GM12873 (cell line): ENCODE measurements at regions not wholly inside any gene's neighbourhood (a gene's known extent, or its start where the extent isn't known, plus 50 kb on each side); places are given as distances from the start of the nearest gene placed in this dataset.

Experiments
- TF ChIP-seq, protein P1 (sequence below): IDR thresholded peaks from 2 replicates; pipeline ENCODE4 v1.5.1; 2012; ENCODE audit warnings: low read depth, mild to moderate bottlenecking, moderate library complexity, low read length, control low read depth; ENCODE audit not compliant: insufficient read depth; ENCODE audit errors: missing control alignments

DNA sequence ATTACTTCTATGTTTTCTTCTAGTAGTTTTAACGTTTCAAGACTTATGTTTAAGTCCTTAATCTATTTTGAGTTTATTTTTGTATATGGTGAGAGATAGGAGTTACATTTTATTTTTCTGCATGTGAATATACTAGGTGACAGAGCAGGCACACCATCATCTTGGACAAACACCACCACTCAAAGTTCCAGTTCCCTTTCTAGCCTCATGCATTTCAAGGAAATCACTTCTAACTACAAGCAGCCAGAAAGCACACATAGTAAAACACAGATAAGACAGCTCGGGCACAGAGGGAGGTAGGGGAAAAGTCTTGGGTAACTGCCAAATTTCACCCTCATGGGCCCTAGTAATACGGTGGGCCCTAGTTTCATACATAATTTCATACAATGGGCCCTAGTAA, 609.4 kb upstream of the HS3ST5 start:
- TF ChIP-seq, protein P1, sequence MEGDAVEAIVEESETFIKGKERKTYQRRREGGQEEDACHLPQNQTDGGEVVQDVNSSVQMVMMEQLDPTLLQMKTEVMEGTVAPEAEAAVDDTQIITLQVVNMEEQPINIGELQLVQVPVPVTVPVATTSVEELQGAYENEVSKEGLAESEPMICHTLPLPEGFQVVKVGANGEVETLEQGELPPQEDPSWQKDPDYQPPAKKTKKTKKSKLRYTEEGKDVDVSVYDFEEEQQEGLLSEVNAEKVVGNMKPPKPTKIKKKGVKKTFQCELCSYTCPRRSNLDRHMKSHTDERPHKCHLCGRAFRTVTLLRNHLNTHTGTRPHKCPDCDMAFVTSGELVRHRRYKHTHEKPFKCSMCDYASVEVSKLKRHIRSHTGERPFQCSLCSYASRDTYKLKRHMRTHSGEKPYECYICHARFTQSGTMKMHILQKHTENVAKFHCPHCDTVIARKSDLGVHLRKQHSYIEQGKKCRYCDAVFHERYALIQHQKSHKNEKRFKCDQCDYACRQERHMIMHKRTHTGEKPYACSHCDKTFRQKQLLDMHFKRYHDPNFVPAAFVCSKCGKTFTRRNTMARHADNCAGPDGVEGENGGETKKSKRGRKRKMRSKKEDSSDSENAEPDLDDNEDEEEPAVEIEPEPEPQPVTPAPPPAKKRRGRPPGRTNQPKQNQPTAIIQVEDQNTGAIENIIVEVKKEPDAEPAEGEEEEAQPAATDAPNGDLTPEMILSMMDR: no peak

DNA sequence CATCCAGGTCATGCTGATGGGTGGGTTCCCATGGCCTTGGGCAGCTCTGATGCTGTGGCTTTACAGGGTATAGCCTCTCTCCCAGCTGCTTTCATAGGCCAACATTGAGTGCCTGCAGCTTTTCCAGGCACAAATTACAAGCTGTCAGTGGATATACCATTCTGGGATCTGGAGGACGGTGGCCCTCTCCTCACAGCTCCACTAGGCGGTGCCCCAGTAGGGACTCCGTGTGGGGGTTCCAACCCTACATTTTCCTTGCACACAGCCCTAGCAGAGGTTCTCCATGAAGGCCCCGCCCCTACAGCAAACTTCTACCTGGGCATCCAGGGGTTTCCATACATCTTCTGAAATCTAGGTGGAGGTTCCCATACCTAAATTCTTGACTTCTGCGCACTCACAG, 602.6 kb upstream of the HS3ST5 start:
- TF ChIP-seq, protein P1: no peak

DNA sequence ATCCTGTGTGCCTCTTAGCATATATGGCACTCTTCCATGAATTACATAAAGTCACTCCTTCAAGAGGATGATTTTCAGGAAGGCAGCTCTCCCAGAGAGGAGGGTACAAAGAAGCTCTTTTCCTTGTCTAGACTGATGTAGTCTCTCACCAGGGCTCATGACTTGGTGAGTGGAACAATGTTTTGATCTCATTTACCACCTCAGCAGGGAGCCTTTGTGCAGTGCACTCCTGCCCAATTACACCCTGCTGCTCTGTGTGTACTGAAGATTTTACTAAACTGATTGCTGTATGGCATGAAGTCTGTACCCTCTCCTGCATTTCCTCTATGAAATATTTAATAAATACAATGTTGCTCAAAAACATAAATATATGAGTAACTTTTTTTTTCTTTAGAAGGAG, 598.3 kb upstream of the HS3ST5 start:
- TF ChIP-seq, protein P1: no peak

DNA sequence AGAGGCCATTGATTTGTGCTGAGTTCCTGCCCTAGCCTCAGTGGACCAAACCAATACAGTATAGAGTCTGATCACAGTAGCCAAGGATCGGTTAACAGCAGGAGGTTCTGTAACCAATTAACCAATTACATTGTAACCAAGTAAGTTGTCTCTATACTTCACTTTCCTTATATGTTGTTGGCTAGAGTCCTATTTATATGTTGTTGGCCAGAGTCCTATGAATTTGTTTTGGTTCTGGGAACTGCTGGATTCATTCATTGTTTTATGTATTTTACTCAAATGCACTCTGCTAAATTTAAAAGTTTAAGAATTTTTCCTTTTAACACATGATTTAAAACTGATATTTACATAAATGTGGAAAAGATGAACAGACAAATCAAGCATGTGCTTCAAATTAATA, 597.4 kb upstream of the HS3ST5 start:
- TF ChIP-seq, protein P1: no peak

DNA sequence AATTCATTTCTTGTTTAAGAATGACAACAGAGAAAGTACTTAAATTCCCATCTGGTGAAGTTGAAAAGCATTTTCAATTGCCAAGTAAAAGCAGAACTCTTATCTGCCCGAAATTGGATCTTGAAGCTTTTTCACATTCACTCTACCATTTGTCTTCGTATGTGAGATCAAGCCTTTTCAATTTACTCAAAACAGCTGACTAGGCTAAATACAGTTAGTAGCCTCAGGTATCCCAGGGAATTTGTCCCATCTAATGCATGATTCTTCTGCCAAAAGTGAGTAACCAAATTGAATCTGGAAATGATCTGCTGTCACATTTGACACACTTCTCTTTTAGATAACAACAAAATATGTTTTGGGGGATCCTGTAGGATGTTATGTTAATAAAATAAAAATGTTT, 596.8 kb upstream of the HS3ST5 start:
- TF ChIP-seq, protein P1: no peak

DNA sequence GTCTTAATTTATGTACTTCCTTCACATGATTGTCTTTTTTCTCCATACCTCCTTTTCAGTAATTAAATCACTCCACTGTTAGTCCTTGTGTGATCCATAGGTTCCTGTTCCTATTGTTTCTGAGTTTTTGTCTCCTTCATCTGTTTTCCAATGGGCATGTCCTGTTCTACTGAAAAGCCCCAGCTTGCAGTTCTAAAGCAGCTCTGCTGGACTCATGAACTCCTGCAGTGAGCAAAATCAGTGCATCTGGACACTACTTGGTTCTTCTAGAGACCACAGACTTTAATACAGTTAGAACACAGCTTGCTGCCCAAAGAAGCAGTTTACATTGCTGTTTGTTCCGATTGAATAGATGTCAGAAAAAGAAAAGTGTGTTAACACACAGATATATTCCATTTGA, 593.3 kb upstream of the HS3ST5 start:
- TF ChIP-seq, protein P1: no peak

DNA sequence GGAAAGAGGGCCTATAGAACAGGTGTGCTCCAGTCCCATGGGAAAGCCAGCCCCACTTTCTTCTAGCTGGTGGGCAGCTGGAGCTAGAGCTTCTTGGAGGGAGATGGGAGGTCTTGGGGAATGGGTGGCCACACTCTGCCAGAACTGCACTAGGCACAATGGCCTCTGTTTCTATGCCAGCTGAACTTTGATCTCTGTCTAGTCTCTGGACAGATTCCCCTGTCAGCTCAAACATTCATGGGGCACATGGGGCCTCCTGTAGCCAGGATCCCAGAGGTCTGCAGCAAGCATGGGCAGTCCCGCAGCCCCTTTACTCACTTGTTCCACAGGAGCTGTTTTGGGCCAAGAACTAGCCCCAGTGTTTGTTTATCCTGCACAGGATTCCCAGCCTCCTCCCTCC, 591.3 kb upstream of the HS3ST5 start:
- TF ChIP-seq, protein P1: no peak
